ENCODE measurements at regions not wholly inside any gene's neighbourhood (a gene's known extent, or its start where the extent isn't known, plus 50 kb on each side); places are given as distances from the start of the nearest gene placed in this dataset.

GRCh38 chr20:22339946-22340345 is 244.4 kb downstream of the FOXA2 start:
- no peaks in the 10 kb centered on the region for H3K9me3 ChIP-seq
- TF ChIP-seq POLR2A (IDR thresholded peaks at IDR 0.05) = no peak
- TF ChIP-seq CTCF (IDR thresholded peaks at IDR 0.05) = no peak
- no peak overlapping the region for H3K27ac ChIP-seq
- H3K27me3 ChIP-seq = no peaks in the 10 kb centered on the region
- H3K4me1 ChIP-seq = no peaks in the 10 kb centered on the region
- no peaks in the 10 kb centered on the region for H3K36me3 ChIP-seq
- WGBS, 2 donors = 75 to 78% methylated on average over 5 of the region's 5 CpGs
- DNase-seq = no peak
- intact Hi-C loops (cut with DNase I) = loop anchor here (5.0 kb wide), 2 partner anchors 247 to 347 kb away; no protein-coding TSS in a partner anchor
- no peak overlapping the region for H3K4me3 ChIP-seq (replicated peaks in 1 of 3)

GRCh38 chr20:22339091-22339881 is 245.1 kb downstream of the FOXA2 start:
- no peaks in the 10 kb centered on the region for H3K27me3 ChIP-seq
- WGBS, 2 donors = 34 to 36% methylated on average over 12 of the region's 12 CpGs
- TF ChIP-seq POLR2A (IDR thresholded peaks at IDR 0.05) = no peak
- peak; percentile 51 to 89 (median 72) for TF ChIP-seq CTCF (IDR thresholded peaks at IDR 0.05)
- H3K36me3 ChIP-seq = no peaks in the 10 kb centered on the region
- no peaks in the 10 kb centered on the region for H3K9me3 ChIP-seq
- peak; percentile 37 to 48 for DNase-seq
- no peak overlapping the region for H3K27ac ChIP-seq
- H3K4me1 ChIP-seq = no peaks in the 10 kb centered on the region
- no peak overlapping the region for H3K4me3 ChIP-seq (replicated peaks in 1 of 3)
- intact Hi-C loops (cut with DNase I) = loop anchor here (5.0 kb wide), 1 partner anchor 248 kb away; no protein-coding TSS in a partner anchor

GRCh38 chr20:22338140-22338708 is 246.1 kb downstream of the FOXA2 start:
- no peaks in the 10 kb centered on the region for H3K27me3 ChIP-seq

GRCh38 chr20:22335210-22335609 is 249.2 kb downstream of the FOXA2 start:
- intact Hi-C loops (cut with DNase I) = loop anchor here (5.0 kb wide), 1 partner anchor 252 kb away; no protein-coding TSS in a partner anchor
- H3K27ac ChIP-seq = no peak overlapping the region
- TF ChIP-seq CTCF (IDR thresholded peaks at IDR 0.05) (no peak), POLR2A (IDR thresholded peaks at IDR 0.05) (no peak)
- no peaks in the 10 kb centered on the region for H3K4me1 ChIP-seq
- H3K9me3 ChIP-seq = no peaks in the 10 kb centered on the region
- WGBS, 2 donors = 66 to 71% methylated on average over 4 of the region's 4 CpGs
- H3K36me3 ChIP-seq = no peaks in the 10 kb centered on the region
- no peak overlapping the region for H3K4me3 ChIP-seq (replicated peaks in 1 of 3)
- DNase-seq = no peak
- H3K27me3 ChIP-seq = no peaks in the 10 kb centered on the region

More at GRCh38 chr20:22338140-22338708, 246.1 kb downstream of the FOXA2 start:
- H3K4me3 ChIP-seq (replicated peaks in 1 of 3) = no peak overlapping the region
- intact Hi-C loops (cut with DNase I) = loop anchor here (5.0 kb wide), 1 partner anchor 249 kb away; no protein-coding TSS in a partner anchor
- H3K36me3 ChIP-seq = no peaks in the 10 kb centered on the region
- 66 to 68% methylated on average over 6 of the region's 6 CpGs for WGBS, 2 donors
- no peaks in the 10 kb centered on the region for H3K4me1 ChIP-seq
- H3K9me3 ChIP-seq = no peaks in the 10 kb centered on the region
- TF ChIP-seq CTCF (IDR thresholded peaks at IDR 0.05) (no peak), POLR2A (IDR thresholded peaks at IDR 0.05) (no peak)
- H3K27ac ChIP-seq = no peak overlapping the region
- no peak for DNase-seq

All from thyroid gland (tissue), 4 donors.